Adipocyte (in vitro differentiated cells): ENCODE measurements at regions not wholly inside any gene's neighbourhood (a gene's known extent, or its start where the extent isn't known, plus 50 kb on each side); places are given as distances from the start of the nearest gene placed in this dataset.
"Not testable (repeated sequence)": the region's sequence is repeated elsewhere in the genome, so short reads cannot be mapped to it uniquely, and the experiment has no call there.

Experiments used
- DNase-seq: peaks from one replicate; pipeline ENCODE4 v3.0.0-alpha.2; 2015; ENCODE audit warnings: low read depth
- H3K27me3 ChIP-seq: replicated peaks from 2 replicates; pipeline ENCODE4 v1.7.0; 2013; ENCODE audit warnings: mild to moderate bottlenecking, low read length, moderate library complexity; ENCODE audit not compliant: control insufficient read depth, insufficient read depth
- H3K36me3 ChIP-seq: 2 replicates; pipeline ENCODE4 v1.7.0; 2013; ENCODE audit warnings: low read length, mild to moderate bottlenecking, moderate library complexity; ENCODE audit not compliant: control insufficient read depth, insufficient read depth, severe bottlenecking
- H3K4me1 ChIP-seq: 2 replicates; pipeline ENCODE4 v1.7.0; 2013; ENCODE audit warnings: mild to moderate bottlenecking, low read length, moderate library complexity; ENCODE audit not compliant: control insufficient read depth, insufficient read depth
- H3K4me3 ChIP-seq: 2 replicates; pipeline ENCODE4 v1.7.0; 2013; ENCODE audit warnings: mild to moderate bottlenecking, low read length, moderate library complexity
- H3K9ac ChIP-seq: 2 replicates; pipeline ENCODE4 v1.7.0; 2013; ENCODE audit warnings: mild to moderate bottlenecking, low read length, moderate library complexity
- H3K9me3 ChIP-seq: 2 replicates; pipeline ENCODE4 v1.7.0; 2013; ENCODE audit warnings: mild to moderate bottlenecking, low read length, moderate library complexity; ENCODE audit not compliant: control insufficient read depth

GRCh38 chr3:168951368-168951767 is 712.1 kb downstream of the MECOM start:
- H3K4me1 ChIP-seq: no peaks in the 10 kb centered on the region
- H3K27me3 ChIP-seq: peaks cover 4% of the 10 kb centered on the region
- peaks cover 5% of the 10 kb centered on the region for H3K9me3 ChIP-seq
- H3K4me3 ChIP-seq: no peak overlapping the region
- DNase-seq: no peak
- H3K36me3 ChIP-seq: no peaks in the 10 kb centered on the region
- H3K9ac ChIP-seq: no peak overlapping the region

DNA sequence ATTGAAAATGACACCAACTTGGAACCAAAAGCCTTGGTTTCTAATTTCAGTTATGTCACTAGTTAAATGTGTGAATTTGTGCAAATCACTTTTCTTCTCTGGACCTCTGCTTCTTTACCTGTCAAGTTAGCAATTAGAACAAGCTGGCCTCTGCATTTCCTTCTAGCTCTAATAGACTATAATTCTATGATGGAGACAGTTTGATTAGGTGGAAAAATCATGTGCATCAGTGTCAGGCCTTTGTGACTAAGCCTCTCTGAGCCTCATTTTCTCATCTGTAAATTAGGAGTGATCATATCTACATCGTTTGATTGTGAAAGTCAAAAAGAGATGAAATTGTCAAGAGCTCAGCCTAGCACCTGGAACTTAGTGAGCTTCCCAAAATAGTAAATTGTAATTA is 712.9 kb downstream of the MECOM start:
- DNase-seq: no peak
- Histone ChIP-seq H3K27me3 (peaks cover 4% of the 10 kb centered on the region), H3K9me3 (peaks cover 5% of the 10 kb centered on the region), H3K9ac (no peak overlapping the region), H3K4me3 (no peak overlapping the region), H3K4me1 (no peaks in the 10 kb centered on the region), H3K36me3 (no peaks in the 10 kb centered on the region)

DNA sequence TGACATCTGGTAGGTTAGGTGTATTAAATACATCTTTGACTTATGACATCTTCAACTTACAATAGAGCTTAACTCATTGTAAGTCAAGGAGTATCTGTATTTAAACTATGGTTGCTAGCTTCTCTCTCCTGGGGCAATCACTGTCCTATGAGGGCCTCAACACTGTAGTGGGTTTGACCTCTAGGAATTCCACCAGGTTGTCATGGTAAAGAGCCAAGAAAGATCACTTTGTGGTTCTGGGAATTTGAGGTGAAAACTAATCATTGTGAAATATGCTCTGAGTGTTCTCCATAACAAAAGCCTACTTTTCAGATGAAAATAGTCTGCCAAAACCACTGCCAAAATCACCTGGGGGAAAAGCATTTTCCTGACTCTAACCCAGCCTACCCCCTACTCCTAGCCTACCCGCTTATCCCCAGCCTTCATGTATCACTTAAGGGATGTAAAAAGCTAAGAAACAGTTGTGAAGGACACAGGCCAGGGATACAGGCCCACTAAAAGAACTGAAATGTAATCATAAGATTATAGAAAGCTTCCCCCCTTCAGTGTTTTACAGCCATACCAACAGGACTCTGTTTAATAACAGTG is 723.8 kb downstream of the MECOM start:
- H3K4me3 ChIP-seq: no peak overlapping the region
- DNase-seq: no peak
- H3K9ac ChIP-seq: no peak overlapping the region
- no peaks in the 10 kb centered on the region for H3K36me3 ChIP-seq
- no peaks in the 10 kb centered on the region for H3K4me1 ChIP-seq
- no peaks in the 10 kb centered on the region for H3K27me3 ChIP-seq
- peaks cover 5% of the 10 kb centered on the region for H3K9me3 ChIP-seq

GRCh38 chr3:168933614-168934013 is 729.9 kb downstream of the MECOM start:
- peak; percentile 10 for DNase-seq
- Histone ChIP-seq H3K9ac (no peak overlapping the region), H3K4me1 (no peaks in the 10 kb centered on the region), H3K4me3 (no peak overlapping the region), H3K9me3 (peaks cover 15% of the 10 kb centered on the region), H3K36me3 (no peaks in the 10 kb centered on the region), H3K27me3 (no peaks in the 10 kb centered on the region)

DNA sequence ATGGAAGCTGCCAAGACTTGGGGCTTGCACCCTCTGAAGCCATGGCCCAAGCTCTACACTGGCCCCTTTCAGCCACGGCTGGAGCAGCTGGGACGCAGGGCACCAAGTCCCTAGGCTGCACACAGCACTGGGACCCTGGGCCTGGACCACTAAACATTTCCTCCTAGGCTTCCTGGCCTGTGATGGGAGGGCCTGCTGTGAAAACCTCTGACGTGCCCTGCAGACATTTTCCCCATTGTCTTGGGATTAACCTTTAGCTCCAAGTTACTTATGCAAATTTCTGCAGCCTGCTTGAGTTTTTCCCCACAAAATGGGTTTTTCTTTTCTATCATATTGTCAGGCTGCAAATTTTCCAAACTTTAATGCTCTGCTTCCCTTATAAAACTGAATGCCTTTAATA is 733.5 kb downstream of the MECOM start:
- not testable (repeated sequence) for DNase-seq, H3K4me3 ChIP-seq, H3K9ac ChIP-seq, H3K36me3 ChIP-seq, H3K9me3 ChIP-seq, H3K27me3 ChIP-seq, H3K4me1 ChIP-seq

DNA sequence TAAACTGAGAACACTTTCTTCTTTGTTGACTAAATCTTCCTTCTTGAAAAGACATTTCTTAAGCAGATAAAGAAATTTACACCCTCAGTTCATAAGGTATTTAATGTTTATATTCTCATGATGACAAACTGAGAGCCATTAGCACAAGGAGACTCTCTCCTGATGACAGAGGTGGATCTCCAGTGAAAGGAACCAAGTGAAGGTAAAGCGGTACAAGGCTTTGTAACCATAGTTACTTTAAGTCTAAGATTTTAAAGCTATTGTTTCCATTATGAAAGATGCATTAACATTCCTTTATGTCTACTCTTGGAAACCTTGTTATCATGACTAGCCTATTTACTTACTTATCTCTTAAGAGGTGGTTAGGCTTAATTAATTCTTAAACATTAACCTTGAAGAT is 737.1 kb downstream of the MECOM start:
- DNase-seq: no peak
- Histone ChIP-seq H3K4me3 (no peak overlapping the region), H3K27me3 (no peaks in the 10 kb centered on the region), H3K36me3 (no peaks in the 10 kb centered on the region), H3K4me1 (no peaks in the 10 kb centered on the region), H3K9ac (no peak overlapping the region), H3K9me3 (no peaks in the 10 kb centered on the region)

- Histone ChIP-seq H3K4me1 (no peaks in the 10 kb centered on the region), H3K27me3 (no peaks in the 10 kb centered on the region), H3K4me3 (no peak overlapping the region), H3K9me3 (no peaks in the 10 kb centered on the region), H3K9ac (no peak overlapping the region), H3K36me3 (no peaks in the 10 kb centered on the region)
- DNase-seq: no peak
Measured at GRCh38 chr3:168925568-168925967, 737.9 kb downstream of the MECOM start.

- no peak overlapping the region for H3K9ac ChIP-seq
- H3K4me1 ChIP-seq: no peaks in the 10 kb centered on the region
- no peak overlapping the region for H3K4me3 ChIP-seq
- H3K27me3 ChIP-seq: no peaks in the 10 kb centered on the region
- no peaks in the 10 kb centered on the region for H3K36me3 ChIP-seq
- no peaks in the 10 kb centered on the region for H3K9me3 ChIP-seq
- peak; percentile 11 for DNase-seq
Measured at GRCh38 chr3:168914662-168915061, 748.9 kb downstream of the MECOM start.

DNA sequence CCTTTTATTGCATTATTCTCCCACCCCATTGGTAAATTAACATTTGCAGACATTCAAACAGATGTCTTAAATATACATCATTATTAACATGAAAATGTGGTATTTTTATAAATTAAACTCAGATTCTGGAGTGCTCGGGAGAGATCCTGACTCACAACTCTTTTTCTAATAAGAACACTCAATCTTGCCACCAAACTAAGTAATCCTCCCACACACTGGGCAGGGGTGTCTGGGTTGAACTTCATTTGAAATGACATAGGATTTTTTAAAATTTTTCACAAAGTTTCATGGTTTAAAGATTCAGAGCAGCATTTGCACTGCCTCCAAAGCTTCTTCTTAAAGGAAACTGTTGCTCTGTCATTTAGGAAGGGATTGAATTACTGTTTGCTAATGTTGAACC is 754.3 kb downstream of the MECOM start:
- no peak overlapping the region for H3K9ac ChIP-seq
- no peaks in the 10 kb centered on the region for H3K4me1 ChIP-seq
- H3K9me3 ChIP-seq: no peaks in the 10 kb centered on the region

DNA sequence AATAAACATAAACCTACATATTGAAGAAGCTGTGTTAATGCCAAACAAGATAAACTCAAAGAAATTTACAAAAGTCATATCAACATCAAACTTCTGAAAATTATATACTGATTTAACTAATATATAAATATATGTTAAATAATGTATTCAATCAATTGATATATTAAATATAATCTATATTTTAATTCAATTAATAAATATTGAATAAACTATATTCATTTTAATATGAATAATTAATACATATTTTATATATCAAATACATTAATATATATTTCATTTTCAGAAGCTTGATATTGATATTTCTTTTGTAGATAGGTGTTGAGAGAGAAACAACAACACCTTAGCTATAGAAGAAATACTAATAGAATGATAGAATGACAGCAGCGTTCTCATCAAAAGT is 768.1 kb downstream of the MECOM start:
- no peaks in the 10 kb centered on the region for H3K36me3 ChIP-seq
- peaks cover 9% of the 10 kb centered on the region for H3K9me3 ChIP-seq
- H3K9ac ChIP-seq: no peak overlapping the region
- DNase-seq: no peak
- no peak overlapping the region for H3K4me3 ChIP-seq
- H3K4me1 ChIP-seq: no peaks in the 10 kb centered on the region
- no peaks in the 10 kb centered on the region for H3K27me3 ChIP-seq

More for the DNA sequence above, 754.3 kb downstream of the MECOM start:
- Histone ChIP-seq H3K27me3 (no peaks in the 10 kb centered on the region), H3K4me3 (no peak overlapping the region), H3K36me3 (no peaks in the 10 kb centered on the region)
- DNase-seq: no peak

- no peaks in the 10 kb centered on the region for H3K27me3 ChIP-seq
Measured at GRCh38 chr3:168894214-168894613, 769.3 kb downstream of the MECOM start.

GRCh38 chr3:168889666-168890065 is 773.8 kb downstream of the MECOM start:
- no peak overlapping the region for H3K9ac ChIP-seq
- no peak for DNase-seq

More at GRCh38 chr3:168894214-168894613, 769.3 kb downstream of the MECOM start:
- Histone ChIP-seq H3K4me3 (no peak overlapping the region), H3K9ac (no peak overlapping the region), H3K36me3 (no peaks in the 10 kb centered on the region), H3K9me3 (peaks cover 9% of the 10 kb centered on the region), H3K4me1 (no peaks in the 10 kb centered on the region)
- DNase-seq: no peak

More at GRCh38 chr3:168889666-168890065, 773.8 kb downstream of the MECOM start:
- no peak overlapping the region for H3K4me3 ChIP-seq
- H3K9me3 ChIP-seq: no peaks in the 10 kb centered on the region
- peaks cover 4% of the 10 kb centered on the region for H3K4me1 ChIP-seq
- H3K27me3 ChIP-seq: no peaks in the 10 kb centered on the region
- no peaks in the 10 kb centered on the region for H3K36me3 ChIP-seq
